ENCODE measurements at regions not wholly inside any gene's neighbourhood (a gene's known extent, or its start where the extent isn't known, plus 50 kb on each side); places are given as distances from the start of the nearest gene placed in this dataset.

GRCh38 chr9:86730163-86730928, 217.0 kb downstream of the GAS1 start:
- TF ChIP-seq CTCF (IDR thresholded peaks at IDR 0.05), result no peak
- H3K4me1 ChIP-seq (ENCODE audit: low read depth), result no peaks in the 10 kb centered on the region
- intact Hi-C loops (cut with DNase I, micrococcal nuclease), result no loop called here
- ATAC-seq, result no peak
- no peaks in the 10 kb centered on the region for H3K9me3 ChIP-seq
- DNase-seq, result no peak
- no peak overlapping the region for H3K4me3 ChIP-seq
- H3K36me3 ChIP-seq (ENCODE audit: low read depth), result no peaks in the 10 kb centered on the region

- DNase-seq, result no peak
- Histone ChIP-seq H3K4me1 (ENCODE audit: low read depth) (no peaks in the 10 kb centered on the region), H3K9me3 (no peaks in the 10 kb centered on the region), H3K4me3 (no peak overlapping the region), H3K36me3 (ENCODE audit: low read depth) (no peaks in the 10 kb centered on the region)
- no peak for TF ChIP-seq CTCF (IDR thresholded peaks at IDR 0.05)
- intact Hi-C loops (cut with DNase I, micrococcal nuclease), result no loop called here
- ATAC-seq, result no peak
These were observed 222.8 kb downstream of the GAS1 start for GRCh38 chr9:86724529-86724928.

- DNase-seq, result no peak
- Histone ChIP-seq H3K4me3 (no peak overlapping the region), H3K9me3 (no peaks in the 10 kb centered on the region), H3K36me3 (ENCODE audit: low read depth) (no peaks in the 10 kb centered on the region), H3K4me1 (ENCODE audit: low read depth) (no peaks in the 10 kb centered on the region)
- intact Hi-C loops (cut with DNase I, micrococcal nuclease), result no loop called here
- no peak for ATAC-seq
- no peak for TF ChIP-seq CTCF (IDR thresholded peaks at IDR 0.05)
These were observed 224.0 kb downstream of the GAS1 start for GRCh38 chr9:86723346-86723745.

- ATAC-seq (no peak), DNase-seq (no peak)
- Histone ChIP-seq H3K36me3 (ENCODE audit: low read depth) (no peaks in the 10 kb centered on the region), H3K4me3 (no peak overlapping the region), H3K9me3 (no peaks in the 10 kb centered on the region), H3K4me1 (ENCODE audit: low read depth) (no peaks in the 10 kb centered on the region)
- TF ChIP-seq CTCF (IDR thresholded peaks at IDR 0.05), result no peak
- intact Hi-C loops (cut with DNase I, micrococcal nuclease), result no loop called here
These were observed 224.6 kb downstream of the GAS1 start for GRCh38 chr9:86722706-86723075.

- Histone ChIP-seq H3K4me1 (ENCODE audit: low read depth) (no peaks in the 10 kb centered on the region), H3K4me3 (no peak overlapping the region), H3K36me3 (ENCODE audit: low read depth) (no peaks in the 10 kb centered on the region), H3K9me3 (no peaks in the 10 kb centered on the region)
- no peak for TF ChIP-seq CTCF (IDR thresholded peaks at IDR 0.05)
- DNase-seq, result no peak
- ATAC-seq, result no peak
- intact Hi-C loops (cut with DNase I, micrococcal nuclease), result no loop called here
These were observed 225.2 kb downstream of the GAS1 start for GRCh38 chr9:86721843-86722705.
